GM19239 (cell line): ENCODE measurements at regions not wholly inside any gene's neighbourhood (a gene's known extent, or its start where the extent isn't known, plus 50 kb on each side); places are given as distances from the start of the nearest gene placed in this dataset.
"Not testable (repeated sequence)": the region's sequence is repeated elsewhere in the genome, so short reads cannot be mapped to it uniquely, and the experiment has no call there.

Experiments
- DNase-seq: peaks from one replicate; pipeline ENCODE4 v3.0.0; 2011; ENCODE audit warnings: low spot score; ENCODE audit not compliant: insufficient read length
- FAIRE-seq: peaks from 2 replicates; lab custom pipeline; 2011; peaks lifted over from hg19 to GRCh38; lab: Jason Lieb, UNC

- no peak for FAIRE-seq
- no peak for DNase-seq
Observed at GRCh38 chr6:168255283-168255881, 64.2 kb downstream of the DACT2 start.

- FAIRE-seq (no peak), DNase-seq (no peak)
Observed at GRCh38 chr6:168252267-168252666, 67.3 kb downstream of the DACT2 start.

GRCh38 chr6:168250250-168250649 is 69.3 kb downstream of the DACT2 start:
- FAIRE-seq, result no peak
- DNase-seq, result no peak

- no peak for FAIRE-seq
- no peak for DNase-seq
Observed at GRCh38 chr6:168249746-168250145, 69.8 kb downstream of the DACT2 start.

GRCh38 chr6:168248148-168248620 is 71.4 kb downstream of the DACT2 start:
- DNase-seq, result no peak
- no peak for FAIRE-seq

GRCh38 chr6:168247443-168248147 is 72.0 kb downstream of the DACT2 start:
- FAIRE-seq (no peak), DNase-seq (no peak)

- FAIRE-seq, result no peak
- no peak for DNase-seq
Observed at GRCh38 chr6:168244961-168245551, 74.5 kb downstream of the DACT2 start.

- DNase-seq, result no peak
- no peak for FAIRE-seq
Observed at GRCh38 chr6:168243812-168244376, 75.7 kb downstream of the DACT2 start.

- DNase-seq, result no peak
- no peak for FAIRE-seq
Observed at GRCh38 chr6:168242940-168243225, 76.7 kb downstream of the DACT2 start.

GRCh38 chr6:168242111-168242939 is 77.3 kb downstream of the DACT2 start:
- DNase-seq (no peak), FAIRE-seq (no peak)

- DNase-seq, result no peak
- no peak for FAIRE-seq
Observed at GRCh38 chr6:168240160-168240559, 79.4 kb downstream of the DACT2 start.

- FAIRE-seq, result no peak
- DNase-seq, result no peak
Observed at GRCh38 chr6:168239044-168239773, 80.4 kb downstream of the DACT2 start.

GRCh38 chr6:168238159-168238909 is 81.2 kb downstream of the DACT2 start:
- FAIRE-seq, result no peak
- no peak for DNase-seq

- FAIRE-seq, result not testable (repeated sequence)
Observed at GRCh38 chr6:168233875-168234213, 85.7 kb downstream of the DACT2 start.

GRCh38 chr6:168232989-168233874 is 86.3 kb downstream of the DACT2 start:
- FAIRE-seq (no peak), DNase-seq (no peak)

More at GRCh38 chr6:168233875-168234213, 85.7 kb downstream of the DACT2 start:
- not testable (repeated sequence) for DNase-seq

- no peak for FAIRE-seq
- no peak for DNase-seq
Observed at GRCh38 chr6:168232528-168232927, 87.0 kb downstream of the DACT2 start.

- no peak for FAIRE-seq
- DNase-seq, result no peak
Observed at GRCh38 chr6:168232062-168232461, 87.5 kb downstream of the DACT2 start.

GRCh38 chr6:168231393-168231957 is 88.1 kb downstream of the DACT2 start:
- DNase-seq (no peak), FAIRE-seq (no peak)
